Ecto neural progenitor cell (in vitro differentiated cells): ENCODE measurements at regions not wholly inside any gene's neighbourhood (a gene's known extent, or its start where the extent isn't known, plus 50 kb on each side); places are given as distances from the start of the nearest gene placed in this dataset.

Source experiments
- DNase-seq: peaks from one replicate; pipeline ENCODE4 v3.0.0-alpha.2; 2018; ENCODE audit warnings: low spot score

GRCh38 chr2:188065386-188065785 lies 226.3 kb upstream of the GULP1 start:
- no peak for DNase-seq

DNA sequence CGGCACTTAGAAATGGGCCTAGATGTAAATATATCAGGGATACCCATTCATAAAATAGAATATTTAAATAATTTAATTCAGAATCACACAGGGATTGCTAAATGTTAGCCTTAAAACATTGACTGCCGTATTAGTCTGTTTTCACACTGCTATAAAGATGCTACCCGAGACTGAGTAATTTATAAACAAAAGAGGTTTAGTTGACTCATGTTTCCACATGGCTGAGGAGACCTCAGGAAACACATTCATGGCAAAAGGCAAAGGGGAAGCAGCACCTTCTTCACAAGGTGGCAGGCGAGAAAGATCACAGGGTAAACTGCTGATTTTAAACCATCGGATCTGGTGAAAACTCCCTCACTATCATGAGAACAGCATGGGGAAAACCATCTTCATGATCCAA lies 223.6 kb upstream of the GULP1 start:
- DNase-seq = no peak

DNA sequence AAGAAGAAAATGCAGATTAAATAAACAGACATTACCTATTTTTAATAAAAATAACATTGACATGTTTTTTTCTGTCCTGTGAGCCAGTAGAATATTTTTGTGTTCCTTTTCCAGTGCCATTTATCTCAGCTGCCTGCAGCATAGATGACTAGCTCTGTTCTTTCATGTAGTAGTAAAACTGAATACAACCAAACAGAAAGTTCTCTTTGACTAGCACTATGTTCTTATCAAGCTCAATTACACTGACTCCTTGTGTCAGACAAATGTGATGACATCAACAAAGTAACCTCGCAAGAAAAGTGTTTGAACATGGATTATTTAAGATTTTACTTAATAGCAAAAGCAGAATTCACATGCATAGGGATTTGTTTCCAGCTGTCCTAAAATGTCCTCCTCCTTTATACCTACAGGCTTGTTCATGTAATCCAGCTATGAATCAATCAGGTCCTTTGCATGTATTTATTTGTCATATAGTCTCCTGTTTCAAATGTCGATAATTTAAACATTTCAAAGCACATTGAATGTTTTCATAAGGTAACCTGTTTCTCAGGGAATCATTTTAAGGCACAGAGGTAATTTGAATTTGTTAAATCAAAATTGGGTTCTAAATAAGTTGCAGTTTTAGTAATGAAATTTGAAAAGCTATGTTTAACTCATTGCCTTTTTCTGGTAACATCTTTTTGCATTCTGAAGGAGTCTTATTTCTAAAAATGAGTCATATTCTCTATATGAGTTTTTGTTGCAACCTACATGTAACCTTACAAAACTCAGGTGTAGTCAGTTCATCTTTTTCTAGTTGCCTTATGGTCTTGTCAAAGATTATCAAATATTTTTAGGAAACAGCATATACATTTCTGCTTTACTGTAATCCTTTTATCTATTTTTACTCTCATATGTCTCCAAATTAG lies 215.3 kb upstream of the GULP1 start:
- no peak for DNase-seq

- DNase-seq = no peak
Measured at GRCh38 chr2:188077757-188078156, 213.9 kb upstream of the GULP1 start.

DNA sequence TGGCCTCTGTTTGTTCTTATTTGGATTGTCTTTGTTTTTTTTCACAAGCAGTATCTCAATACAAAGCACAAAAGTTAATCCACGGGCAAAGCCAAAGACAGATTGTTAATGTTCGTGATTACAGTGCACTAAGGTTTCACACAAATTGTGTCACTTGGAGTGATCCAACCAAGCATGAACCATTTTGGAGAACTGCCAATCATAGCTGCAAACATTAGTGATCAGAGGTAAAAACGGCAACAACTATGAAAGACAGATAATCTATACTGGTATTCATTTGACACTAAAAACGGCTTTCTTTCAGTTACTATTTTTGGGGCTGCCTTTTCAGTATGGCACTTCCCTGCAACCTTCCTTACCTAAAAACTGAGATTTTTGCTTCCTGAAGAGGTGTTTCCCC lies 213.1 kb upstream of the GULP1 start:
- DNase-seq = no peak

DNA sequence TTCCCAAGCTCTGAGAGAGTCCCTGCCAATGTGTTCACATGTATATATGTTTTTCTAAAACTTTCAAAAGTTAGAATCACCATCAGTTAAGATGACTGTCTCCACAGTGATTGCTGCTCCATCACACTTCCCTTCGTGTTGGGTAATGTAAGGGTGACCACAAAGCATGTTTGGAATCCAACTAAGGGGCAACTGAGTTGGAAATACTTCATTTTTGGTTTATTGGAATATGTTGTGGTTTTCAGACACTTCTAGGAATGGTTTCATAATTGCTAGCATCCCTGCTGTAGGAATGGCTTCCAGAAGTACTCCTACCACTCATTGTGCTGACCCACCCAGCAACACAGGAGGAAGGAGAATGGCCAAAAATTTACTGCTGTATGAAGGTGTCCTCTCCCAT lies 212.5 kb upstream of the GULP1 start:
- DNase-seq = no peak

DNA sequence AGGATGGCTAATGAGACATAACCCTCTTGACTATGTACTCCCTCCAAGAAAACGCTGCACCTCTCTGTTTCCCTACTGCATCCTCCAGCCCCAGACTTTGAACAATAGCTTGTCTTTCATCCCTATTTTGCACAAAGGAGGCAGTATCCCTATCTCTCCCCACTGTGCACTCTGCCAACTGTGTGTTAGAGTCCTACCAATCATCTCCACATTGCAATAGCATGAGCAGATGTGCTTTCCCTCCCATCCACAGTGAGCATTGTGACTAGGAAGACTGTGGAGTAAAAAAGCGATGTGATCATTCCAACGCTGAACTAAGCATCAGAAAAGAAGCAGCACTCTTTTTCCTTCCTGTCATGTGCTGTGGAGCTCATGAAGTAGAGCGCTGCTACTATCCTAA lies 206.3 kb upstream of the GULP1 start:
- DNase-seq = no peak

DNA sequence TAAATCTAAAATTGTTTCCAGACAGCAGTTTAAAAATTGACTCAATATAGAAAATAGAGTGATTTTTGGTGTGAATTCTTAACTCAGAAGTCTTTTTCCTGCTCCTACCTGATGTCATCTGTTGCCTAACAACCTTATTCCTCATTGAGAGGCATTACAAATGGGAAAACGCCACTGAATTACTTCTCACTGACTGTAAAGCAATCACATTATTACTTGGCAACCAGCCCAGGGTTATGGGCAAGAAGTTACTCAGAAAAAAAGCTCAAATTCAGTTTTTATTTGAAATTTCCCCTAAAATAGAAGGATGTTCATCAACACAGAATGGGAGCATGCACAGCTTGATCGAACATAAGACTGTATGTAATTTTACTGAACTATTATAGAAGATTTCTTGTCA lies 201.8 kb upstream of the GULP1 start:
- no peak for DNase-seq

DNA sequence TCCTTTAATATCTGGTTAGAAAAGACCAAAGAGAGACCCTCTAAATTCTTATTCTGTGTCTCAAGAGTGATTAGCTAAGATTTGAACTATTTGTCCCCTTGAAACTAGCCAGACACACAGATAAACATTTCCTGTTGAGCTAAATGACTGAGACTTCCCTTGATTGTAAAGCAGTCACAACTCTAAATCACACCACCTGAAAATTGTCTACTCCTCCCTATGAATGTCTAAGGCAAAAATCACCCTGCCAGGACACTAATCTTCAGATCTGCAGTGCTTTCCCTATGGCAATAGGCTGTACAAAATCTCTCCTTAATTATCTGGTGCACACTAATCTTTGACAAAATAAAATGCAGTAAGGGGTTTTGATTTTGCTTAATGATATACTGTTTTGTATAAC lies 200.5 kb upstream of the GULP1 start:
- DNase-seq = no peak

- no peak for DNase-seq
Measured at GRCh38 chr2:188092734-188093133, 198.9 kb upstream of the GULP1 start.

GRCh38 chr2:188096910-188097309 lies 194.8 kb upstream of the GULP1 start:
- DNase-seq = no peak

- DNase-seq = no peak
Measured at GRCh38 chr2:188102881-188103280, 188.8 kb upstream of the GULP1 start.

DNA sequence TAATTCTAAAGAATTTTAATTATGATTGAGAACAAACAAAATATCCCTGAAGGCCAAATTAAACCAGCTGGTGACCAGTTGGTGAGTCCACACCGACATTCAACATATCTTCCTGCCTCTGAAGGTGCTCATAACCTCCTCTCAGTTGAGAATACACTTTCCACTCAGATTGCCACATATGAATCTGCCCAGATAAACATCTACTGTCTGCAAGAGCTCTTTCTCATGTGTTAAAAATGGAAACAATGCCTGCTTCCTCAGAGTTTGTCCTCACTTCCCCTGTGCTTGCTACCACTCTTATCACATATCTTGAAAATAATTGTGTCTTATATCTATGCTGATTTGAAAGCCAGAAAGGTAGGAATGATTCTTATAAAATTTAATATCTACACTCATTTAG lies 177.7 kb upstream of the GULP1 start:
- DNase-seq = no peak

- no peak for DNase-seq
Measured at GRCh38 chr2:188117706-188118105, 174.0 kb upstream of the GULP1 start.

- no peak for DNase-seq
Measured at GRCh38 chr2:188118431-188118830, 173.2 kb upstream of the GULP1 start.

DNA sequence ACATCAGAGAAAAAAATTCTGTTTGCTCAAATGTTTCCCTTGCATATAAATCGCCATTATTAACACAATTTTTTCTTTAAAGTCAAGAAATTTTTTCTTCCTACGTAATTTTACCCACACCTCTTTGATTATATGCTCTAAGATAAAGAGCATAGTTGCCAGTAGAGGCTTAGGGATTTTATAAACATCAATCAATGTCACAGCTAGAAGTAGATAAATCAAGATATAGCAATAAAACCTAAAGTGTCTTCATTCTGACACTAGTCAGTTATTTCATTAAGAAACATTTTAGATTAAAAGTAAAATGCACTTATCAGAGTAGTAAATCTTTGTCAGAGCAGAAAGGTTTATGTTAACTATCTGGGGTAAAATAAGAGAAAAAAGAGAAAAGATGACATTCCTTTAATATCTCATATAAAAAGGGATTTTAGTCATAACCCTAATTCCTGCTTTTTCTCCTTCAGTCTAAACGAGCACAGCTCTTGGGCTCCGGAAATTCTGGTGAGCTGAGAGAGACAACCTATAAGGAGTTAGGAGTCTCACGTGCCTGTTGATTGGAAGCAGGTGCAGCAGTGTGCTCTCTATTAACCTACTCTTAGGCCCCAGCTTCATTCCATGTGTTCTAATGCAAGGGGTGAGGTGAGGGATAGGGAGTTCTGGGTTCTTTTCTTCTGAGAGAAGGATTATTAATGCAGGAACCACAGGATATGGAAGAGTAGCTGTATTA lies 172.4 kb upstream of the GULP1 start:
- no peak for DNase-seq

DNA sequence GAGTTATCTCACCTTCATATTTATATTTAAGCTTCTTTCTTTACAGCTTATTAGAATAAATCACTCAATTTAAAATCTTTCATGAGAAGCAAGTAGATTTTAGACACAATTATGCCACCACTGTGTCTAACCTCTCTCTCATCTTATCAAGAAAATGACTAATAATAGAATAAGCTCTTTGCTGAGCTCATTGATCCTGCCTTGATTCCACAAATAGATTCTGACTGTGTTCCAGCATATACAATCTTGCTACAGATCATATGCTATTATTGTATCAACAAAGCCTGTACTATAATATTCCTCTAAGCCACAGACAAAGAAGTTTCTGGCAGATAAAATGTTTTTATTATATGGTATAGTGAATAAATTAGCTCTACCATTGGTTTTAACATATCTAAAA lies 168.7 kb upstream of the GULP1 start:
- DNase-seq = no peak

GRCh38 chr2:188129677-188130076 lies 162.0 kb upstream of the GULP1 start:
- no peak for DNase-seq

DNA sequence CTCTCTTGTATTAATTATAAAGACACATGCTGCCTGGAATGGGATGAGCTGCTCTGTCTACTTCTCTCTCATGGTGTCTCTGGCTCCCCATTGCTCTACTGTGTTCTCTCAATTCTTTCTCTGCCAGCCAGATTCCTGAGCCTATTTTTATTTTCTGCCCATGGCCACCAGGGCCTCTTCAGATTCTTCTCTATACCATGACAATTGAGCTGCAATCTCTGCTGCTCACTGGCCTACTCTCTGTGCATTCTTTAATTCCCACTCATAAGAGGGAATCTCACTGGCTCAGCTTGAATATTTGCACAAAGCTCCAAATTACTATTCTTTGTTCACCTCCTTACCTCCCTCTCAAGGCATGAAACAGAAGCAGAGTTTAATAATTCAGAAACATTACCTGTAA lies 161.4 kb upstream of the GULP1 start:
- no peak for DNase-seq

DNA sequence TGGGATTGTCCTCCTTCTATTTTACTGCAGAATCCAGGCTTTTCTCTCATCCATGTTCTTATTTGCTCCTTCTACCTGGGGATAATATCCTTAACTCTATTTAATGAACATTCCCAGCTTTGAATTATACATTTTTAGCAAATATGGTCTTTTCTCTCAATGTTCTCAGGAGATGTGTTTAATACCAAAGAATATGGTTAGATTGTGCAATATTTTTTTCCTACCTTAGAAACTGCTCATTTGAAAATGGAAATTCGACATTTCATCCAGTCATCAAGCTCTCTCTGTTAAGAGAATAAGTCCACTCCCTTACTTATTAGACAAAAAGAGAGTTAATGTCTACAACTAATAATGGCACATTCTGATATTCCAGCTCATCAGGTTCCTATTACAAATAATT lies 160.4 kb upstream of the GULP1 start:
- DNase-seq = no peak

DNA sequence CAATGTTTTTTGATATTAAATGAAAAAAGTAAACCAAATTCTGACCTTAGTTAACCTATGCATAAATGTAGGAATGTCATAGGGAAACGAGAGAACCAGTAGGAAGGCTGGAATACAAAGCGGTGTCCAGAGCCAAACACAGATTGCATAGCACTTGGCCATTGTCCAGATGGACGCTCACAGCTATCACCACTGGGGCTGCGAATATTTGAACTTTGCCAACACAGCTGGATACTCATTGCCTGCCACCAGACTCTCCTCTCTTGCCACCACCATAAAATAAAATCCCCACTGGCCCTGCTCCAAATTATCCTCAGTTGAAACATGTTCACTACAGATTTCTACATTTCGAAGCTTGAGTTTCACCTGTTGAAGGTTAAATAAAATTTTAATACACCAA lies 159.3 kb upstream of the GULP1 start:
- DNase-seq = no peak

DNA sequence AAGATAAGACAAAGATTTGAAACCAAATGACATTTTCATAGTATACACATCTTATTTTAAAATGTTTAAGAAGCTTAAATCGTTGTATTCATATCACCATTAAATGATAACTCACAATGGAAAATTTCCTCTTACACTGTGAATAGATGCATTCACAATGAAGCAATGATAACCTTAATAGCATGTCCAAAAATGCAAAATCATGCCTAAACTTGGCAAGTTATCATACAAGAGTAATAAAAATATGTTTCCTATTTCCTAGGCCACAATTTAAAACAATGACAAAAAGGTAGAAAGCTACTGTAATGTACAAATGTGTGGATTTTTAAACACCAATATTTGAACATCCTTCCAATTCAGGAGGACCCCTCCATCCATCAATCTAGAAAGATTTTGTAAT lies 157.4 kb upstream of the GULP1 start:
- no peak for DNase-seq

GRCh38 chr2:188138313-188138712 lies 153.4 kb upstream of the GULP1 start:
- no peak for DNase-seq

DNA sequence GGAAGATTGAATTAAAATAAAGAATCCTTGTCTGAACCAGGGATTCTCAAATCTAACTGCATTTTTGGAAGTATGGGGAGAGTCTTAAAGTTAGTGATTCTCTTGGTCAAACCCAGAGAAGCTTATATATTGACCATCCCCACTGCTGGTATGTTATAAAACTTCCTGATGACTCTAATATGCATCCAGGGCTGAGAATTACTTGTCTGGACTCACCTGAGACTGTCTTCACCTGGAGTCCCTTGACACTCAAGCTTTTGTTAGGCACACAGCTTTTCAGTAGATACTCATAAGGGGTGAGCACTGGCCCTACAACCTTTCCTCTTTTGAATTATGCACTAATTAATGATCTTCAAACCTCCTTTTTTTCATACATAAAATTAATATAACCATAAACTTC lies 149.6 kb upstream of the GULP1 start:
- no peak for DNase-seq
